GM21390 (cell line): ENCODE measurements at regions not wholly inside any gene's neighbourhood (a gene's known extent, or its start where the extent isn't known, plus 50 kb on each side); places are given as distances from the start of the nearest gene placed in this dataset.
"Not testable (repeated sequence)": the region's sequence is repeated elsewhere in the genome, so short reads cannot be mapped to it uniquely, and the experiment has no call there.

Source experiments
- ATAC-seq: cut with Tn5 transposase; IDR thresholded peaks from one replicate; pipeline ENCODE4 v1.9.1; 2021; ENCODE audit not compliant: unreplicated experiment

DNA sequence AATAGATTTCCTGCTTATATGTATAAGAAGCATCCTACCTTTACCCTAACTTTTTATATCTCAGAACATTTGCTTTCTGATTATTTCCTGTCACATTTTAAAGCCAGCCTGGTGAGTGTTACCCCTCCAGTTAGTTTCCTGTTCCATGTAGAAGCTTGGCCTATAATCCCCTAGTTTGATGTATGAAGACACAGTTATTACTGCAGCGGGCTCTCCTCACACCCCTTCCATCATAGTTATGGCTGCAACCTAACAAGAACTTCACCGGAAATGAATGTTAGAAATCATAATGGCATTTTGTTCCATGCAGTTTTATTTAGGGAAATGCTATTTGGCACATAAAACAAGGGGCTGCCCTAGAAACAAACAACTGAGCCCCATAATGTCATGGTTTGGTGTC is 400.2 kb upstream of the SETBP1 start:
- no peak for ATAC-seq

- ATAC-seq, result no peak
Measured at GRCh38 chr18:44286049-44286448, 394.6 kb upstream of the SETBP1 start.

DNA sequence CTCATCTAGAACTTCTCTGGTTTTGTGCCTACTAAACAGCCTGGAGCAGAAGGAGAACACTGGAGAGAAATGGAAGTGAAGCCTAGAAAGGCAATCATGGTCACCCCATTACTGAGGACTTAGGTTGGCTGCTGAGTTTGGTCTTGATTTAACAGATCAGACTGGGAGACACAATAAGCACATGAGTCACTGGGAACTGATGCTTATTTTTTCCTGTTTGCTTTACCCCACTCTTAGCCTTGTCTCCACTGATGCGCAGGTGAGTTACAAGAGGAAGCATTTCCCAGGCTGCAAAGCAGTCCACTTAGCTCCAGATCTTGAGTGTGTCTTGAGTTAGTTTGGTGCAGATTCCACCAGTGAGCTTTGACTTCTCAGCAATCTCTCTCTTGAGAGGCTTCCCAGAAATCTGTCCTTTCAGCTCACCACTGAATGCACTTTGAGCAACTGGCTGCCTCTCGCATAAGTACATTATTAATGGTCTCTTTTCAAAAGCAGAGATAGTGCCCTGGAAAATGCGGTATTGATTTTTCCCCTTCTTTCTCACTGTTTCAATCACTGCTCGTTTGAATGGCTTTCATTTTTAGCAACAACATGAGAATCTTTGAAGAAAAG is 390.2 kb upstream of the SETBP1 start:
- no peak for ATAC-seq

DNA sequence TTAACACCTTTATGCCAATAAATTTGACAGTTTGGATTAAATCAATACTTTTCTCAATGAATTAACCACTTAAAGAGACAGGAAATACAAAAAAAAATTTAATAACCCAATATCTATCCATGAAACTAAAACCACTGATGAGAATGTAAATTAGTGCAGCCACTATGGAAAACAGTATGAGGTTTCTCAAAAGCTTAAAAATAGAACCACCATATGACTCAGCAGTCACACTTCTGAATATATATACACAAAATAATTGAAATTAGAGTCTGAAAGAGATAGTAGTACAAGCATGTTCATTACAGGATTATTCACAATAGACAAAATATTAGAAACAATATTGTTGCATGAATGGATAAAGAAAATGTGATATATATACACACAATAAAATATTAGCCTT is 382.1 kb upstream of the SETBP1 start:
- no peak for ATAC-seq

- ATAC-seq, result no peak
Measured at GRCh38 chr18:44309185-44309584, 371.5 kb upstream of the SETBP1 start.

DNA sequence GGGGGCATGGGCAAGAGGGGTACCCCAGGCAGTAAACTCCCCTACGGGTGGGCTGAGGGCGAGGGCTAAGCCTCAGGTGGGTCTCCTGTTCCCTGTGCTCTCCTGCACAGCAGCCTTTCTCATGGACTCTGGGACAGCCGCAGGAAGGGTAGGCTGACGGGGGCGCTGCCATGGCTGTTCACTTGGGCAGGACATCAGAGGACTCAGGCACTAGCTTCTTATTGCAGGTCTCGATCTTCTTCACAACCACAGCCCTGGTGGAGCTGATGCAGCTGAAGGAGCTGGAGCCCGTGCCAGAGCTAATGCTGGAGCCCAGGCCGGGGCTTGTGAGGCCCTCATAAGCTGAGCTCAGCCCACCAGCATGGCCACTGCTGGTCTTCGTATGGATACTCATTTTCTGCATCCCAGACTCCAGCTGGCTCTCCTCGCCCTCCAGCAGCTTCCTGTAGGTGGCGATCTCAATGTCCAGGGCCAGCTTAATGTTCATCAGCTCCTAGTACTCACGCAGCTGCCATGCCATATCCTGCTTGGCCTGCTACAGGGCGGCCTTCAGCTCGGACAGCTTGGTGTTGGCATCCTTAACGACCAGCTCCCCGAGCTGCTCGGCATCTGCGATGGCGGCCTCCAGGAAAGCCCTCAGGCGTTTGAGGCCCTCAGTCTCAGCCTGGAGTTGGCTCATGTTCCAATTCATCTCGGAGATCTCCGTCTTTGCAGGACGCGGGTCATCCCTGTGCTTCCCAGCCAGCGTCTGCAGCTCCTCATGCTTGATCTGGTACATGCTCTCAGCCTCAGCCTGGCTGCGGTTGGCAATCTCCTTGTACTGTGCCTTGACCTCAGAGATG is 359.8 kb upstream of the SETBP1 start:
- ATAC-seq, result no peak

DNA sequence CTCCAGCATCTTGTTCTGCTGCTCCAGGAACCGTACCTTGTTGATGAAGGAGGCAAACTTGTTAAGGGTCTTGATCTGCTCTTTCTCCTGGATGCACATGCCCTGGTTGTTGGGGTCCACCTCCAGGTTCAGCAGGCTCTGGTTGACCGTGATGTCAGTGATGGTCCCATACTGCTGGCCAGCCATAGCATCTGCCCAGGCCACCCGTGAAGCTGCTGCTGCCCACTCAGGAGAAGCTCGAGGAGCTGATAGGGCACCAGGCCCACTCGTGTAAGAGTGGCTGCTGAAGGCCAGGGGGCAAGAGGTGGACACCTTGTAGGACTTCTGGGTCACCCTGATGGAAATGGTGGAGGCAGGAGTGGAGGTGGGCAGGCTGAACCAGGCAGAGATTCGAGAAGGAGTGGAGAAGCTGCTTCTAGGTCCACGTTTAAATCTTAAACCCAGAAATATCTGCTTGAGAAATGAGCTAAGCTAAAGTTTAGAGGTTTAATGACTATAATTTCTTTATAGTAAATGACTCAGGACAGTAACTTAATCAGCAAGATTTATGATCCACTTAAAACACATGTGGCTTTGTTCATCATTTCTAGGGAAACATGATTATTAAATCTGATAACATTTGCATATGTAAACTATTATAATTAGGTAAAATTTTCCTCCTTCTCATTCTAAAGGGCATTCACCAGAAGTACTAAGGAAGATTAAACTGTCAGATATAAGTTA is 358.7 kb upstream of the SETBP1 start:
- no peak for ATAC-seq

DNA sequence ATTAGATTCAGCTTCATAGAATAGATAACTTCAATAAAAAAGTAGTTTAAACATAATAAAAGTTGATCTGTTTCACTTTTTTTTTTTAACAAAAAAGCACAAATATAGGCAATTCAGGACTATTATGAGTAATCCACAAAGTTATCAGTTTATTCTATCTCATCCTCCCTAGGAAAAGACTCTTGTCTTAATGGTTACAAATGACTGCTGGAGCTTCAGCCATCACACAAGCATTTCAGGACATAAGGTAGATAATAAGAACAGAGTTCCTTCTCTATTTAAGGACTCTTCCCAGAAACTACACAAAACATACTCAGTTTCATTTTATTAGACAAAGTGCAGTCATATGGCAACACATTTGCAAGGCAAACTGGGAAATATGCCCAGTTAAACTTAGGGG is 357.6 kb upstream of the SETBP1 start:
- ATAC-seq, result no peak

GRCh38 chr18:44324361-44324760 is 356.3 kb upstream of the SETBP1 start:
- no peak for ATAC-seq

GRCh38 chr18:44325903-44326635 is 354.6 kb upstream of the SETBP1 start:
- ATAC-seq, result no peak

DNA sequence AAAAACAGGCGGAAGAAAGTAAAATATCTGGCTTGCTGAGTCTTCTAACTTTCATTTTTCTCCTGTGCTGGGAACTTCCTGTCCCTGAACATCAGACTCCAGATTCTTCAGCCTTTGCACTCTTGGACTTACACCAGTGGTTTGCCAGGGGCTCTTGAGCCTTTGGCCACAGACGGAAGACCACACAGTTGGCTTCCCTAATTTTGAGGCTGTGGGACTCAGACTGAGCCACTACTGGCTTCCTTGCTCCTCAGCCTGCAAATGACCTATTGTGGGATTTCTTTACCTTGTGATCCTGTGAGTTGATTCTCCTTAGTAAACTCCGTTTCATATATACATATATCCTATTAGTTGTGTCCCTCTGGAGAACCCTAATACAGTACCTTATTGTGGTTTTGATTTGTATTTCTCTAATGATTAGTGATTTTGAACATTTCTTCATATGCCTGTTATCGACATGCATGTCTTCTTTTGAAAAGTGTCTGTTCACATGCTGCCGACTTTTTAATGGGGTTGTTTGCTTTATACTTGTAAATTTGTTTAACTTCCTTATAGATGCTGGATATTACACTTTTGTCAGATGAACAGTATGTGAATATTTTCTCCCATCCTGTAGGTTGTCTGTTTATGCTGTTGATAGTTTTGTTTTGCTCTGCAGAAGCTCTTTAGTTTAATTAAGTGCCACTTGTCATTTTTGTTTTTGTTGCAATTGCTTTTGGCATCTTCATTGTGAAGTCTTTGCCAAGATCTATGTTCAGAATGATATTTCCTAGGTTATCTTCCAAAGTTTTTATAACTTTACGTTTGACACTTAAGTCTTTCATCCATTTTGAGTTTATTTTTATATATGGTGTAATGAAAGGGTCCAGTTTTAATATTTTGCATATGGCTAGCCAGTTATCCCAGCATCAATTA is 348.8 kb upstream of the SETBP1 start:
- no peak for ATAC-seq

GRCh38 chr18:44341759-44342158 is 338.9 kb upstream of the SETBP1 start:
- ATAC-seq, result no peak

DNA sequence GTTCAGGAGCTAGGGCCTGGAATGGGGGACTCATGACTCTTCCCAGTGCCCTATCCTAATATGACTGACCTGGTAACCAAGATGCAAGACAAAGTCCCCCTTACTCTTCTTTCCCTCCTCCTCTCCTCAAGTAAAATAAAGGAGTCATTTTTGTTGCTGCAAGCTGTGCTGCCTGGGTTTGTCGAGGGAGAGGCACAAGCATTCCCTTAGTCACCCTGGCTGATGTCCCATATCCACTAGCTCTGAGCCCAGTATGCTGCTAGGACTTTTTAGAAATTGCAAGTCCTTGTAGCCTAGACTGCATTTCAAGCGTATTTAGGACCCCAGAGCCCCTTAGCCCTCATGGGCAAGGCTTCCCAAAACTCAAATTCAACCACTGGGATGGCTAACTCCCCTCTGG is 338.5 kb upstream of the SETBP1 start:
- ATAC-seq, result no peak

- no peak for ATAC-seq
Measured at GRCh38 chr18:44342946-44343345, 337.7 kb upstream of the SETBP1 start.

DNA sequence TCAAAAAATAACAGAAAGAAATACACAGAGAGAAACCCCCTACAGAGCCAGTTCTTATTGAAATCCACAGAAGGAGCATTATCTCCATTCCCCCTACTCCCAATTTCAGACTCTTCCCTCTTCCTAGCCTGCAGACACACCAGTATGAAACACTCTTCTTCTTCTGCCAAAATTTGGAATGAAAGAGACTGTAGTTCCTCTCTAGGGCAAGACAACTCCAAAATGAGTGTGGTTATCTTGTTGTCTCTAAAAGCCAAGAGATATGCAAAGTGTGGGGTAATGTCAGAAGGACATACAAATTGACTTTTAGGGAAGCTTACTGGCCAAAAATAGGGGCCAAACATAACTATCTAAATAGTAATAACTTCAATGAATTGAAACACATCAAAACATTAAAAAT is 337.1 kb upstream of the SETBP1 start:
- ATAC-seq, result no peak

GRCh38 chr18:44356566-44357157 is 324.0 kb upstream of the SETBP1 start:
- no peak for ATAC-seq

GRCh38 chr18:44358402-44358801 is 322.3 kb upstream of the SETBP1 start:
- ATAC-seq, result no peak

GRCh38 chr18:44359741-44360140 is 320.9 kb upstream of the SETBP1 start:
- ATAC-seq, result not testable (repeated sequence)

DNA sequence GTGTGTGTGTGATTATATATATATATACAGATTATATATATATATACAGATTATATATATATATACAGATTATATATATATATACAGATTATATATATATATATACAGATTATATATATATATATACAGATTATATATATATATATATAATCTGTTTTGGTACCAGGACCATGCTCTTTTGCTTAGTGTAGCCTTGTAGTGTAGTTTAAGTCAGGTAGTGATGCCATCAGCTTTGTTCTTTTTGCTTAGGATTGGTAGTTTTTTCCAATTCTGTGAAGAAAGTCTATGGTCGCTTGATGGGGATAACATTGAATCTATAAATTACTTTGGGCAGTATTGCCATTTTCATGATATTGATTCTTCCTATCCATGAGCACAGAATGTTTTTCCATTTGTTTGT is 318.5 kb upstream of the SETBP1 start:
- not testable (repeated sequence) for ATAC-seq

- no peak for ATAC-seq
Measured at GRCh38 chr18:44370861-44371260, 309.8 kb upstream of the SETBP1 start.
